ENCODE measurements at regions not wholly inside any gene's neighbourhood (a gene's known extent, or its start where the extent isn't known, plus 50 kb on each side); places are given as distances from the start of the nearest gene placed in this dataset.

GRCh38 chr7:136069840-136070529 is 92.8 kb upstream of the MTPN start:
- Mint-ChIP-seq H3K4me1 (no peaks in the 10 kb centered on the region), H3K27me3 (ENCODE audit: low read depth in 3 of 3) (peaks cover 0 to 4% (median 3%) of the 10 kb centered on the region in 3 donors), H3K36me3 (peaks cover 7 to 12% (median 12%) of the 10 kb centered on the region in 3 donors), H3K9me3 (no peaks in the 10 kb centered on the region), H3K4me3 (no peak overlapping the region), H3K27ac (no peak overlapping the region)
- no peak for DNase-seq

DNA sequence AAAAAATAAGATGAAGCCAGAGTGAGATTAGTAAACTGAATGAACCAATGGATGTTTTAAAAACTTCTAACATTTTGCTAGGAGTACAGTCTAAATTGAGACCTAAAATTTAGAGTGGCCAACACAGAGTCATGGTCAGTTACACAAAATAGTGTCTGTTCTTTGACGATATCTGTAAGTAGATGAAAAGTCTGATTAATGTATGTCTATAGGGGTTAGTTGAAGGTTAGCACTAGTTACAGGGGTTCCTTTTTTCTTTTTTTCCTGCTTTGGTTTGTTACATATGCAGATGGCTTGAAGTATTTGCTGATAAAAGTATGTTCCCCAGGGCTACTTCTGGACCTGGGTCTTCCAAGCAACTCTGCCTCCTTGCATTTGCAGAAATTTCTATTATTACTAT is 90.1 kb upstream of the MTPN start:
- Mint-ChIP-seq H3K27ac (no peak overlapping the region), H3K4me3 (no peak overlapping the region), H3K4me1 (no peaks in the 10 kb centered on the region), H3K36me3 (peaks cover 4 to 6% (median 4%) of the 10 kb centered on the region in 3 donors), H3K27me3 (ENCODE audit: low read depth in 3 of 3) (peaks cover 0 to 4% (median 3%) of the 10 kb centered on the region in 3 donors), H3K9me3 (no peaks in the 10 kb centered on the region)
- DNase-seq, result no peak

- no peak overlapping the region for H3K4me3 Mint-ChIP-seq
- DNase-seq, result no peak
- H3K36me3 Mint-ChIP-seq, result peaks cover 4 to 8% (median 4%) of the 10 kb centered on the region in 3 donors
- no peaks in the 10 kb centered on the region for H3K9me3 Mint-ChIP-seq
- peaks cover 0 to 5% (median 4%) of the 10 kb centered on the region in 3 donors for H3K27me3 Mint-ChIP-seq (ENCODE audit: low read depth in 3 of 3)
- H3K27ac Mint-ChIP-seq, result no peak overlapping the region
- H3K4me1 Mint-ChIP-seq, result no peaks in the 10 kb centered on the region
Observed at GRCh38 chr7:136066304-136067143, 89.4 kb upstream of the MTPN start.

DNA sequence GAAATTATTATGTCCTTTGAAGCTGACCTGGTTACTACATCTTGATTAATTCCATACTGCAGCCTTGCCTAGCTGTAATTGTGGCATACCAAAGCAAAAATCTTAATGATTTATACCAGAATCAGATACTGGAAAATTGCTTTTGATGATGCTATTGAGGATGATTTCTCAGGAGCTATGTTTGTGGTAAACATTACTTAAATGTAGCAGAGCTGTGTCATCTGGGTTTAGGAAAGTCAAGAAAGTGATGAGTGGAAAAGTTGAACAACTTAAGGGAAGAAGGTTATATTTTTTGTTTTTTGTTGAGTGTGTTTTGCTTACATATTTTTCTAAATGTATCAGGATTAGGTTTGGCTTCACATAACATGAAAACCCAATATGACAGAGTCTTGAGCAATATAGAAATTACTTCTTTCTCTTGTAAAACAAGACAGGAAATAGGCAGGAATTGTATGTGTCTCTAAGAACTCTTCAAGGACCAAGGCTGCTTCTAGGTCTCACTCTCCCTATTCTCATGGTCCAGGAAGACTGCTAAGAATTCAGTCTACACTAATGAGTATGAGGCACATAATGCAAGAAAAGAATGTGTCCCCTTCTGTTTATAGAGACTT is 87.6 kb upstream of the MTPN start:
- H3K4me1 Mint-ChIP-seq, result no peaks in the 10 kb centered on the region
- no peaks in the 10 kb centered on the region for H3K9me3 Mint-ChIP-seq
- H3K4me3 Mint-ChIP-seq, result no peak overlapping the region
- DNase-seq, result no peak
- H3K27me3 Mint-ChIP-seq (ENCODE audit: low read depth in 3 of 3), result peaks cover 0 to 5% (median 4%) of the 10 kb centered on the region in 3 donors
- peaks cover 6 to 8% (median 7%) of the 10 kb centered on the region in 3 donors for H3K36me3 Mint-ChIP-seq
- H3K27ac Mint-ChIP-seq, result no peak overlapping the region

DNA sequence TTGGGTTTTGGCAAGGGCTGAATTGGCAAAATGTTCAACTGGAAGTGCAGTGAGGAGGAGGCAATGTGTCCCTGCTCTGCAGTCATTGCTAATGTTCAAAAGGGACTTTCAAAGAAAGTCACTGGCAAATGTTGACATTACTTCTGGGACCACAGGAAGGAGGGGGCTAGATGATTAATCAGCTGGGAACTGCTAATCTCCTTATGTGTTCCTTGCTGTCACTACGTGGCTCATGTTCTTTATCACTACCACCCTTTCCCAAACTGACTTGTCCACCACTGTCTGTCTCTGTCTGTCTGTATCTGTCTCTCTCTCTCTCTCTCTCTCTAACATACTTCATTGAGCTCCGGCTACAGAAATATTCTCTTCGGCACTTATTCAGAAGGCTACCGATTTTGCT is 86.9 kb upstream of the MTPN start:
- Mint-ChIP-seq H3K27ac (no peak overlapping the region), H3K36me3 (peaks cover 7 to 13% (median 9%) of the 10 kb centered on the region in 3 donors), H3K4me3 (no peak overlapping the region), H3K9me3 (no peaks in the 10 kb centered on the region), H3K27me3 (ENCODE audit: low read depth in 3 of 3) (peaks cover 0 to 4% (median 4%) of the 10 kb centered on the region in 3 donors), H3K4me1 (no peaks in the 10 kb centered on the region)
- no peak for DNase-seq

DNA sequence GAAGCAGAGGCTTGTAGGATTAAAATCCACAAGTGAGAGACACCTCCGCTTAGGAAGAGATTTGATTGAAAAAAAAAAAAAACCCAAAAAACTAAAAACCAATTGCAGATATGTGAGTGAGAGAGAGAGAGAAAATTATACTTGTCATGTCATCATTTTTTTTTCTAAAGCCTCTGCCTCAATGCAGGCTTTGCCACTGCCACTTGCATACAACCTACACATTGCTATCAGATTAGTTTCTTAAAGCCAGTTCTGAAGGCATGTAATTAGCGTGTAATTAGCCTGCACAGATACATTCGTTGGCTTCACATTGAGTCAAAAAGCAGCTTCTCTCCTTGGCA is 86.1 kb upstream of the MTPN start:
- peaks cover 7 to 15% (median 13%) of the 10 kb centered on the region in 3 donors for H3K36me3 Mint-ChIP-seq
- H3K9me3 Mint-ChIP-seq, result no peaks in the 10 kb centered on the region
- no peak for DNase-seq
- peaks cover 0 to 4% (median 4%) of the 10 kb centered on the region in 3 donors for H3K27me3 Mint-ChIP-seq (ENCODE audit: low read depth in 3 of 3)
- H3K27ac Mint-ChIP-seq, result no peak overlapping the region
- H3K4me3 Mint-ChIP-seq, result no peak overlapping the region
- H3K4me1 Mint-ChIP-seq, result no peaks in the 10 kb centered on the region

DNA sequence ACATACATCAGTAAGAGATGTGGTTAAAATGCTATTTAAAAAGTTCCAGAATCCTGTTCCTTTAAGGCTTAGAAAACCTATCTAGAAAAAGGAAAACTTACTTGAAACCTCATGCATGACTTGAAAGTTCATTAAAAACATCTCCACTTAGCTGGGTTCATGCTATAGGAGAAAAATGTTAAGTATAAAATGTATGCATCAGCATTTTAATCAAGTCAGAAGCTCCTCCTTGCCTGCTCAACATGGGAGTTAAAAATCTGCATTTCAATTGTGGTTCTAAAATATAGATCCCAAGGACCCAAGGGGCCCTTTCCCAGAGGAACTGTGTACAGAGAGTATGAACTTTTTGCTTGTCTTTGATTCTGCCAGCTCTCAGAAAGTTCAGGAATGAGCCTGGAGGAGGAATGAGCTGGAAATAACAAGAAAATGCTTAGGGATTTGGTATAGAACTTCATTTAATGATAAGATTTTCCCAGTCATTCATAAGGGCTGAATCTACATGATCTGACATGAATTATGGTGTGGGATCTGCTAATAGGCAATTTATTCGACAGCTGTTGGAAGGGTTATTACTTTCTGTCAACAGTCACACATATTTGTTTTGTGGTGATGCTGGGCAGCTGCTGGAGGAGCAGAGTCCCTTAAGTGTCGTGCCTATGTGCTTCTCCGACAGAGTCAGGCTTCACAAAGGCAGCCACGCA is 85.6 kb upstream of the MTPN start:
- Mint-ChIP-seq H3K36me3 (peaks cover 7 to 15% (median 13%) of the 10 kb centered on the region in 3 donors), H3K4me1 (no peaks in the 10 kb centered on the region), H3K4me3 (no peak overlapping the region), H3K27me3 (ENCODE audit: low read depth in 3 of 3) (peaks cover 0 to 4% (median 4%) of the 10 kb centered on the region in 3 donors), H3K27ac (no peak overlapping the region), H3K9me3 (no peaks in the 10 kb centered on the region)
- DNase-seq, result no peak

GRCh38 chr7:136061433-136061832 is 84.3 kb upstream of the MTPN start:
- H3K4me3 Mint-ChIP-seq, result no peak overlapping the region
- peaks cover 0 to 6% (median 4%) of the 10 kb centered on the region in 3 donors for H3K27me3 Mint-ChIP-seq (ENCODE audit: low read depth in 3 of 3)
- H3K4me1 Mint-ChIP-seq, result no peaks in the 10 kb centered on the region
- H3K36me3 Mint-ChIP-seq, result peaks cover 7 to 18% (median 17%) of the 10 kb centered on the region in 3 donors
- no peaks in the 10 kb centered on the region for H3K9me3 Mint-ChIP-seq
- DNase-seq, result no peak
- no peak overlapping the region for H3K27ac Mint-ChIP-seq

GRCh38 chr7:136058546-136058945 is 81.4 kb upstream of the MTPN start:
- Mint-ChIP-seq H3K27ac (no peak overlapping the region), H3K27me3 (ENCODE audit: low read depth in 3 of 3) (peaks cover 0 to 6% (median 2%) of the 10 kb centered on the region in 3 donors), H3K4me1 (no peaks in the 10 kb centered on the region), H3K36me3 (peaks cover 4 to 20% (median 17%) of the 10 kb centered on the region in 3 donors), H3K9me3 (no peaks in the 10 kb centered on the region), H3K4me3 (no peak overlapping the region)
- no peak for DNase-seq

DNA sequence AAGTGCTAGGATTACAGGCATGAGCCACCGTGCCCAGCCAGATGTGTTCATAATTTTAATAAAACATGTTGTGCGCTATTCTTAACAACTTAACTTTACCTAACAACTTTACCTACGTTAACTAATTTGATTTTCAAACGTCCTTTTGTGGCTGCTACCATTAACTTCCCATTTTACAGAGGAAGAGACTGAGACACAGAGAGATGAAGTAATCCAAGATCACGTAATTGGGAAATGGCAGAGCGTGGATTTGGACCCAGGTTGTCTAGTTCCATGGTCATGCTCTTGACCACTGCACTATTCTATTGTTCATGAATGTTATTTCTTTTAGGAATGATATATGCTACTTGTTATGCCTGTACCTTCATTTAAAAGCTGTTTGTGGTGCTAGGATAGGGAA is 80.3 kb upstream of the MTPN start:
- no peak overlapping the region for H3K27ac Mint-ChIP-seq
- peaks cover 0 to 5% of the 10 kb centered on the region in 2 donors for H3K4me1 Mint-ChIP-seq
- H3K9me3 Mint-ChIP-seq, result no peaks in the 10 kb centered on the region
- peaks cover 0 to 6% (median 2%) of the 10 kb centered on the region in 3 donors for H3K27me3 Mint-ChIP-seq (ENCODE audit: low read depth in 3 of 3)
- no peak overlapping the region for H3K4me3 Mint-ChIP-seq
- DNase-seq, result no peak
- H3K36me3 Mint-ChIP-seq, result peaks cover 4 to 20% (median 17%) of the 10 kb centered on the region in 3 donors

DNA sequence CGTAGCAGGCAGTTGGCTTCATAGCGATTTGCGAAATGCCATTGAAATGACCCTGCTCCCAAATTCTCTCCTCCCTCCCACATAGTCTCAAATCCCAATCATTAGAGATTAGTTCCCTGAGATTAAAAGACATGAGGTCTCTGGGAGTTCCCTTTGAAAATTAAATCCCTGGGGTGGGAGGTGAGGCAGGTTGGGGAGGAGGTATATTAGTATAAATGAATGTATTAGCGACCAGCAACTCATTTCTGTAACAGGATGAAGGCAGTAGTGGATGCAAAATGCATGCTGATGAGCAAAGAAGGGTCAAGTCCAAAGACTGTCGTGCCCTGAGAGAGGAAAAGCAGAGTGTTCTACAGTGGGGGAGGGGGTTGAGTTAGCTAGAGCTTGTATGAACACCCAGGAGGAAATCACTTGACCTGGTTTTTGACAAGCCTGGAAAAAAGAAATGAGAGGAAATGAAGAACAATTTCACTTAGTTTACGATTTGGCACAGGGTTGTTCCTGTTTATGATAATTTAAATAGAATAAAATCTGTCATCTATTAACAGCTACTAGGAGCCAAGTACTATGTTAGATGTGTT is 79.6 kb upstream of the MTPN start:
- DNase-seq, result no peak
- Mint-ChIP-seq H3K27ac (no peak overlapping the region), H3K27me3 (ENCODE audit: low read depth in 3 of 3) (peaks cover 0 to 4% (median 2%) of the 10 kb centered on the region in 3 donors), H3K4me1 (peaks cover 0 to 5% of the 10 kb centered on the region in 2 donors), H3K36me3 (peaks cover 4 to 20% (median 13%) of the 10 kb centered on the region in 3 donors), H3K9me3 (no peaks in the 10 kb centered on the region), H3K4me3 (no peak overlapping the region)

- H3K4me1 Mint-ChIP-seq, result peaks cover 0 to 5% of the 10 kb centered on the region in 2 donors
- no peak overlapping the region for H3K27ac Mint-ChIP-seq
- H3K27me3 Mint-ChIP-seq (ENCODE audit: low read depth in 3 of 3), result peaks cover 0 to 4% (median 2%) of the 10 kb centered on the region in 3 donors
- peaks cover 13 to 20% (median 19%) of the 10 kb centered on the region in 3 donors for H3K36me3 Mint-ChIP-seq
- DNase-seq, result no peak
- H3K9me3 Mint-ChIP-seq, result no peaks in the 10 kb centered on the region
- no peak overlapping the region for H3K4me3 Mint-ChIP-seq
Observed at GRCh38 chr7:136055266-136055665, 78.1 kb upstream of the MTPN start.
